Natural killer cell (primary cell): ENCODE measurements at regions not wholly inside any gene's neighbourhood (a gene's known extent, or its start where the extent isn't known, plus 50 kb on each side); places are given as distances from the start of the nearest gene placed in this dataset.

Experiments used
- ATAC-seq, 3 donors: fragments of 150-1000 bp in 2 of 3; fragments of 200-7000 bp in 1 of 3; cut with Tn5 transposase; 1 replicate in 1 of 3; 2 replicates in 2 of 3; pipeline ENCODE4 v1.10.0; 2021; ENCODE audit warnings: mild to moderate bottlenecking in 2 of 3, moderate library complexity in 2 of 3
- DNase-seq, 2 donors: peaks; one replicate each; pipeline versions ENCODE4 v3.0.0 to v3.0.0-alpha.2; 2013 to 2021; ENCODE audit warnings: mixed read lengths in 1 of 2
- H3K27ac ChIP-seq: one replicate; pipeline ENCODE4 v1.5.1; 2013; ENCODE audit warnings: mild to moderate bottlenecking, low read length
- H3K27me3 ChIP-seq: one replicate; pipeline ENCODE4 v1.6.1; 2013; ENCODE audit warnings: low read length; ENCODE audit not compliant: control insufficient read depth, insufficient read depth
- H3K36me3 ChIP-seq: one replicate; pipeline ENCODE4 v1.6.1; 2013; ENCODE audit warnings: low read length; ENCODE audit not compliant: control insufficient read depth, insufficient read depth
- H3K4me1 ChIP-seq: one replicate; pipeline ENCODE4 v1.6.1; 2013; ENCODE audit warnings: low read length; ENCODE audit not compliant: control insufficient read depth, insufficient read depth
- H3K4me3 ChIP-seq: one replicate; pipeline ENCODE4 v1.5.1; 2013; ENCODE audit warnings: low read length
- H3K9me3 ChIP-seq: one replicate; pipeline ENCODE4 v1.6.1; 2013; ENCODE audit warnings: low read length; ENCODE audit not compliant: control insufficient read depth, insufficient read depth
- H3K27ac Mint-ChIP-seq, 2 donors: one replicate each; pipeline ENCODE4 v1.8.0; 2022; ENCODE audit warnings: mild to moderate bottlenecking in 2 of 2, mixed read lengths in 2 of 2, moderate library complexity in 1 of 2
- H3K27me3 Mint-ChIP-seq, 2 donors: one replicate each; pipeline ENCODE4 v1.8.0; 2022; ENCODE audit warnings: low read depth in 2 of 2, mixed read lengths in 2 of 2
- H3K36me3 Mint-ChIP-seq: one replicate; pipeline ENCODE4 v1.8.0; 2022; ENCODE audit warnings: mixed read lengths
- H3K4me1 Mint-ChIP-seq, 2 donors: one replicate each; pipeline ENCODE4 v1.8.0; 2022; ENCODE audit warnings: mixed read lengths in 2 of 2
- H3K4me3 Mint-ChIP-seq: one replicate; pipeline ENCODE4 v1.8.0; 2022; ENCODE audit warnings: mild to moderate bottlenecking, moderate library complexity, mixed read lengths
- H3K9me3 Mint-ChIP-seq, 2 donors: one replicate each; pipeline ENCODE4 v1.8.0; 2022; ENCODE audit warnings: mixed read lengths in 2 of 2
- CTCF ChIP-seq: fragments of 200-600 bp; IDR thresholded peaks from one replicate; pipeline ENCODE4 v1.8.0; 2022; ENCODE audit warnings: antibody characterized with exemption
- WGBS: methylation state at CpG from one replicate; pipeline ENCODE4 v1.1.7; 2013; ENCODE audit warnings: missing lambda C conversion rate; ENCODE audit not compliant: insufficient coverage; 5-methylcytosine and 5-hydroxymethylcytosine counted together
- intact Hi-C: fragments of 100-400 bp; cut with micrococcal nuclease; formaldehyde crosslinking; loops from one replicate; pipeline ENCODE4 v1.14.2; 2022

- no peak overlapping the region for H3K4me3 Mint-ChIP-seq
- Histone ChIP-seq H3K27ac (no peak overlapping the region), H3K4me1 (no peaks in the 10 kb centered on the region), H3K36me3 (no peaks in the 10 kb centered on the region), H3K4me3 (no peak overlapping the region), H3K27me3 (peaks cover 2% of the 10 kb centered on the region), H3K9me3 (no peaks in the 10 kb centered on the region)
- no peaks in the 10 kb centered on the region for H3K9me3 Mint-ChIP-seq
- H3K4me1 Mint-ChIP-seq = no peaks in the 10 kb centered on the region
- 87% methylated on average over 6 of the region's 6 CpGs for WGBS
- ATAC-seq (no peak), DNase-seq (no peak)
- TF ChIP-seq CTCF = no peak
- peaks cover 14 to 32% of the 10 kb centered on the region in 2 donors for H3K27me3 Mint-ChIP-seq
- no peak overlapping the region for H3K27ac Mint-ChIP-seq
- intact Hi-C loops = no loop called here
- no peaks in the 10 kb centered on the region for H3K36me3 Mint-ChIP-seq
Measured at GRCh38 chr3:69547461-69547880, 161.6 kb upstream of the FRMD4B start.

- no peak overlapping the region for H3K27ac Mint-ChIP-seq
- no peaks in the 10 kb centered on the region for H3K9me3 Mint-ChIP-seq
- Histone ChIP-seq H3K36me3 (no peaks in the 10 kb centered on the region), H3K27ac (no peak overlapping the region), H3K27me3 (peaks cover 6% of the 10 kb centered on the region), H3K4me3 (no peak overlapping the region), H3K9me3 (no peaks in the 10 kb centered on the region), H3K4me1 (peaks cover 3% of the 10 kb centered on the region)
- no peak overlapping the region for H3K4me3 Mint-ChIP-seq
- no peaks in the 10 kb centered on the region for H3K36me3 Mint-ChIP-seq
- H3K27me3 Mint-ChIP-seq = peaks cover 38 to 46% of the 10 kb centered on the region in 2 donors
- WGBS = 9% methylated on average over 17 of the region's 19 CpGs
- ATAC-seq (no peak), DNase-seq (no peak)
- intact Hi-C loops = no loop called here
- no peak for TF ChIP-seq CTCF
- peaks cover 0 to 9% of the 10 kb centered on the region in 2 donors for H3K4me1 Mint-ChIP-seq
Measured at GRCh38 chr3:69542805-69543429, 157.0 kb upstream of the FRMD4B start.

- TF ChIP-seq CTCF = no peak
- ATAC-seq = no peak
- Mint-ChIP-seq H3K4me1 (peaks cover 0 to 9% of the 10 kb centered on the region in 2 donors), H3K27ac (no peak overlapping the region), H3K36me3 (no peaks in the 10 kb centered on the region), H3K9me3 (no peaks in the 10 kb centered on the region), H3K27me3 (peaks cover 36 to 41% of the 10 kb centered on the region in 2 donors), H3K4me3 (no peak overlapping the region)
- intact Hi-C loops = no loop called here
- no peak overlapping the region for H3K27ac ChIP-seq
- 2% methylated on average over 75 of the region's 75 CpGs for WGBS
- H3K4me1 ChIP-seq = peaks cover 3% of the 10 kb centered on the region
- no peak for DNase-seq
- H3K4me3 ChIP-seq = no peak overlapping the region
- no peaks in the 10 kb centered on the region for H3K9me3 ChIP-seq
- H3K27me3 ChIP-seq = peaks cover 6% of the 10 kb centered on the region
- H3K36me3 ChIP-seq = no peaks in the 10 kb centered on the region
Measured at GRCh38 chr3:69542089-69542804, 156.4 kb upstream of the FRMD4B start.
